22Rv1 (cell line): ENCODE measurements at regions not wholly inside any gene's neighbourhood (a gene's known extent, or its start where the extent isn't known, plus 50 kb on each side); places are given as distances from the start of the nearest gene placed in this dataset.

Experiments
- H3K27ac ChIP-seq: fragments of 450-650 bp; 2 replicates; pipeline ENCODE4 v1.5.1; 2017
- CTCF ChIP-seq: fragments of 450-650 bp; IDR thresholded peaks from 2 replicates; pipeline ENCODE4 v1.5.1; 2017; ENCODE audit warnings: mild to moderate bottlenecking
- ZFX ChIP-seq: fragments of 450-650 bp; IDR thresholded peaks from 2 replicates; pipeline ENCODE4 v1.6.1; 2017; ENCODE audit warnings: antibody characterized with exemption, borderline replicate concordance

GRCh38 chr16:6512512-6512911 is 820.1 kb upstream of the RBFOX1 start:
- TF ChIP-seq ZFX, result no peak
- TF ChIP-seq CTCF, result no peak
- no peak overlapping the region for H3K27ac ChIP-seq

- no peak overlapping the region for H3K27ac ChIP-seq
- TF ChIP-seq ZFX, result no peak
- no peak for TF ChIP-seq CTCF
Measured at GRCh38 chr16:6510261-6510660, 822.4 kb upstream of the RBFOX1 start.

GRCh38 chr16:6499413-6499812 is 833.2 kb upstream of the RBFOX1 start:
- H3K27ac ChIP-seq, result no peak overlapping the region
- TF ChIP-seq ZFX (no peak), CTCF (no peak)

DNA sequence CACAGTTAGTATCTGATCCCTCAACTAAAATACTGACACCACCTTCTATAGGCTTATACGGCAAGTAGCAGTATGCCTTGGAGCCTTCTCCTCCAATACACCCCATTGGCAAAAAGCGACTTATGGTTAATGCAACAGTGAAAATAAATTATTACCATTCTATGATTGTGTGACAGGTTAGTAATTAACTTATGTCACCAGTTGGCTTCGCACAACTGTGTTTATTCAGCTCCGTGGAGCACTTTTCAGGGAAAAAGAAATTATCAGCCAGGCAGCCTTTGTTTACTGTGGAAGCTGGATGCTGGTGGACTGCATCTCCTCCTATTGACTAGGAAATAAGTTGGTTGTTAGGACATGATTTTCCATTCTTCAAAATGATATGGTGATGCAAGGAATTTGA is 833.8 kb upstream of the RBFOX1 start:
- no peak overlapping the region for H3K27ac ChIP-seq
- no peak for TF ChIP-seq CTCF
- TF ChIP-seq ZFX, result no peak

GRCh38 chr16:6496996-6497395 is 835.6 kb upstream of the RBFOX1 start:
- no peak overlapping the region for H3K27ac ChIP-seq
- no peak for TF ChIP-seq CTCF
- TF ChIP-seq ZFX, result no peak

DNA sequence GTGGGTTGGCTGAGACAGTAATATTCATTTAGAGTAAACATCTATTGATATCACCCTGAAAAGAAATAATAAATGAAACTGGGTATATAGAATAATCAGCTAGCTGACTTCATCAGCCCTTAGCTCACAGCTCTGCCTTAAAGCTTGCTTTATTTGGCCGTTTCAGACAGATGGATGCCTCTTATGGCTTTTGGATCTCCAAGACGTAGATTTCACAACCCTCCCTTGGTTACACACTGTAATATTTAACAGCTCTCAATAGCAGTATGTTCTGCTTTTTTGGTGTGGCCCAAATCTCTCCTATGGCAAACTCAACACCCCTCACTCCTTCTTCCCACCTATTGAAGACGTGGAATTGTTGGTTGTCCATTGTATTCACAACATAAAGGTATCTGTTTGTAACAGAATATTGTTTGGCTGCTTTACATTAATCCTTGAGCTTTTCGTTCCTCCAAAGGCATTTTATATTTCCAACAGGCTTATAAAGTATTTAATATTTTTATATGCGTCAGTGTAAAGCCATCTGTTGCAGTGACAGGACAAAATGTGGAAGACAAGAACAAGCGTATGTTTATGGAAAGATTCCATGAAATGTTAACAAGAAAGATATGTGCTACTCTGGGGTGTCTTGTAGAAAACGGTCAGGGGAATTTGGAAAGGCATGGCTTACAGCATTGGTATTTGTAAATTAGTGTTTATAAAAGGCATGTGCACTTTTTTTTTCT is 837.0 kb upstream of the RBFOX1 start:
- H3K27ac ChIP-seq, result no peak overlapping the region
- TF ChIP-seq CTCF, result no peak

DNA sequence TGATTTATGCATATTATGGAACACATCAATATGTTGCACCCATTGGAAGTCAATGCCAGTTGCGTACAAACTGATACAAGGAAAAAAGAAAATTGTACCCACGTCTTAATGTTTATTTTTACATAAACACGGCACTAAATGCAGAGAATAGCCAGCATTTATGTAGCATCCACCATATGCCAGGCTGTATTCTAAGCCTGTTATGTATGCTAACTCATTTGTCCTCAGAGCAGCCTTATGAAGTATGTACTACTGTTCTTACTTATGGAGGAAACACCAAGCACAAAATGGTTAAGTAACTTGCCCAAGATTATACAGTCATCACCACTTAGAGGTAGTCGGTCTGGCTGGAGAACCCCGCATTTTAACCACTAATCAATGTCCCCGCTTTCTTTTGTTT is 837.9 kb upstream of the RBFOX1 start:
- no peak for TF ChIP-seq ZFX
- TF ChIP-seq CTCF, result no peak
- no peak overlapping the region for H3K27ac ChIP-seq
